Stimulated activated CD4-positive, alpha-beta T cell treated with anti-CD3 and anti-CD28 coated beads, Interleukin-12 subunit alpha, Interleukin-12 subunit beta, amount 100 ng/mL, for 24 hours (primary cell): ENCODE measurements at regions not wholly inside any gene's neighbourhood (a gene's known extent, or its start where the extent isn't known, plus 50 kb on each side); places are given as distances from the start of the nearest gene placed in this dataset.

Source experiments
- DNase-seq, 2 experiments: peaks; one replicate each; pipeline ENCODE4 v3.0.0-alpha.2; 2020; ENCODE audit warnings: low read depth in 2 of 2

DNA sequence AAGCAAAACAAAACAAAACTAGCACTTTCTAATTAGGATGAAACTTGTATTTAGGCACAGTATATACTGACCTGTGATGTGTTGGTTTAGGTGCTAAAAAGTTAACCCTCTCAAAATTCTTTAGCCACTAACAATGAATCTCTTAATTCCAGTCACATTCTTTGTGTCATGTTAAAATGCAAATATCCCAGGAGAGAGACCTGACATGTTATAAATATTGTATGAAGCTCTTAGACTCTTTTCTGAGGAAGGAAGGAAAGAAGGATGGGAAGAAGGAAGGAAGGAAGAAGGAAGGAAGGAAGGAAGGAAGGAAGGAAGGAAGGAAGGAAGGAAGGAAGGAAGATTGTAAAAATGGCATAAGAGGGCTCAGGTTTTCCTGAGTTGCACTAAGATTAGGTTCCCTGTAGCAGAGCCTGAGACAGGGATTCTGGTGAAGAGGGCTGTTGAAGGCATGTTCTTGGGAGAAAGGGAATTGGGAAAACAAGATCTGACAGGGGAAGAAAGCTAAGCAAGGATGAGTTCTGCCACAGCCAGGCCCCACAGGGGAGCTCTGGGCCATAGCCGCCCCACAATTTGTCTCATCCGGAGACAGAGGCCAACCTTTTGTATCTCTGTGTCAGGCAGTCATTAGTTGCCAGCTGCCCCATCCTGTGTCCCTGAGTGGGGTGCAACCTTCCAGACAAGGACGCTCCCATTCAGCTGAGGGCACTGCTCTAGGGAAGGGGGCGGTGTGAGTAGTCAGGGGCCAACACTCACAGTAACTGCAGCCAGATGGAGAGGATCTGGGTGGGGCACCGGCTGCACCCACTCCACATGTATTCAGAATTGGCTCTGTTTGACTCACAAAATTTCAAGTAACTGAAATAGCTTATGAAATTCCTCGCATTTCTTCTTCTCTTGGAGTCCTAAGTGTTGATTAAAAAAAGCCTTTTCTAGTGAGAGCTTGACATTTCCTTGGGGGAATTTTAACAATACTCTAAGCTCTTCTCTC is 189.3 kb upstream of the ARG1 start:
- no peak for DNase-seq

- DNase-seq: no peak
Measured at GRCh38 chr6:131387562-131388447, 185.2 kb upstream of the ARG1 start.

- no peak for DNase-seq
Measured at GRCh38 chr6:131390322-131390721, 182.7 kb upstream of the ARG1 start.

GRCh38 chr6:131391116-131391515 is 181.9 kb upstream of the ARG1 start:
- DNase-seq: no peak

- no peak for DNase-seq
Measured at GRCh38 chr6:131393433-131393832, 179.6 kb upstream of the ARG1 start.

DNA sequence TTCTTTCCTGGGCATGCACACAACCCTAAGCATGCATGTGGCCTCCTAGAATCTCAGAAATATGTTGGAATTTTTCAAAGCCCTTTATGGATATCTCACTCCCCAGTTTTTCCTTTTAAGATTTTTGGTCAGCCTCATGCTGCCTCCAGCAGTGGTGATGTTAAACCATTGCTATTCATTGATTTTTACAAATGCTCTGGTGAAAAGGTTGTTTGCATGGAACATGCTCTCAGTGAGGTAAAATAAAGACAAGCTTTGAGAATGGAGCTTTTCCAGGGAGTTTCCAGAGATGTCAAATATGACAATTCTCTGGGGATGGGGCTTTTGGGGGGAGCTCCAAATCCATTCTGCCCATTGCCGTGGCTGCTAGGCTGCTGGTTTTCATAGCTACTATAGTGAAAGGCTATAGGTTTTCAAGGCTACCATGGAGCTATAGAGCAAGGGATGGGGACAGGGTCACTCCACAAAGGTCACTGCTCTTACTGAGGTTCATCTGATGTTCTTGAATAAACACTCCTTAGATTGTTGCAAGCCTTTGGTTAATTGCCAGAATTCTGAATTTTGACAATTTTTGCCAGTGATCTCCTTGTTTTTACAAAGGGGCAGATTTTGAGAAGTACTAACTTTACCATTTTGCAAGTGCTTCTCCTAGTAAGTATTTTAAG is 178.1 kb upstream of the ARG1 start:
- DNase-seq: no peak

DNA sequence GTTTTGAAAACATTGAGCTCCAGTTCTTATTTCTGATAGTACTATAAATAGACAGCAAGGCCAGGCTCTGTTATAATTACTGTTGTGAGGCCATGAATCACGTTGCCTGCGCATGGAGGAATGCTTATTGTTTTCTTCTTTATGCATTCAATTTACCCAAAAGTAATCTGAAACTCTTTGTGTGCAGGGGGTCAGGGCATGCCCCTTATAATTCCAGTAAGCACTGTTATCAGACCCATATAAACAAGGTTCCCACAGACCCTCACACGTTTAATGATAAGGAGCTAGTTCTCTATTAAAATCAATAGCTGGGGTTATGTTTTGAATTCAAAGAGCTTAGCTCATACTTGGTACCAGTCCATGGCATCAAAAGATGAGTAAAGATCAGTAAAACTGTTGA is 174.8 kb upstream of the ARG1 start:
- DNase-seq: no peak

GRCh38 chr6:131399433-131399832 is 173.6 kb upstream of the ARG1 start:
- no peak for DNase-seq

- no peak for DNase-seq
Measured at GRCh38 chr6:131400054-131400778, 172.8 kb upstream of the ARG1 start.

DNA sequence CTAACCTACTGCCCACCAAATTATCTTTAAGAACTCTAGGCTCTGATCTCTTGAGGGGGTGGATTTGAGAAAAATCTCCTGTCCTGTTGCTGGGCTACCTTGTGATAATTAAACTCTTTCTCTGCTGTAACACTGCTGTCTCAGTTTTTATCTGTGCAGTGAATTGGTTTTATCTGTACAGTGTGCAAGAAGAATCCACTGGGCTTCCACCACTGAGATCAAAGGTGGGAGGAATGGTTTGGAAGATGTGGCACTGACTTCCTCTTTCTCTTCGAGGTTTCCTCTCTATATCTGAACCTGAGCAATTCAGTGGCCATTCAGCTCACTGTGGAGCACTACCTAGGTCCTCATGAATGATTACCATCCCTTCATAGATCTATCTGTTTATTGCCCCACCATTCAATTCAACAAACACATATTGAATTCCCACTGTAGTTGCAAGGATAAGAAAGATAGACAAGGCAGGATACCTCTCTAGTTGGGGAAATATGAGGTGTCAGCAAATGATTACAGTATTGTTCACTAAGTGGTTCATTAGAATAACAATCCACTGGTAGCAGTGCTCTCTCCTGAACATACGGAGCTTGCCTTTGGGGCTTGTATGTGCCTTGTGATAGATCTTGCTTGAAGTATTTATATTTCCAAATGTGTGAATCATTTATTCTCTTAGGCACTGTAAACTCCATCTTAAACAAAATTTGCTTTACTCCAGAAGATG is 172.1 kb upstream of the ARG1 start:
- DNase-seq: no peak

DNA sequence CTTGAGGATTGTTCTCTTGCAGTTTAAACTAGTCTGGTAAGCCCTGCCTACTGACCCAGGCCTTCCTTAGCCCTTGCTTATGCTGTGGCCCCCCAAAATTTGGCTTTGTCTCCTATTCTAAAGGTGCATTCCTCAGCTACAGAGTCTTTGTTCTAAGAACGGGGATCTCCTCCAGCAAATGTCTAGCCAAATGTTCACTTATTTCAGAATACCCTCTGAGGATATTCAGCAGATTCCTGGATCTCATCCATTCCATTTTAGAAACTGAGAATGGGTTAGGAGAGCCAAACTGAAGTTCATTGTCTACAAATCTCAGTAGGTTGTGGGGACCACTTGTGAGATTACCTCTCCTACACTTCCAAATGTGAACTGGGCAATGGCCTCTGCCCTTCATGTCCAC is 164.2 kb upstream of the ARG1 start:
- no peak for DNase-seq

- DNase-seq: no peak
Measured at GRCh38 chr6:131410785-131411184, 162.2 kb upstream of the ARG1 start.

DNA sequence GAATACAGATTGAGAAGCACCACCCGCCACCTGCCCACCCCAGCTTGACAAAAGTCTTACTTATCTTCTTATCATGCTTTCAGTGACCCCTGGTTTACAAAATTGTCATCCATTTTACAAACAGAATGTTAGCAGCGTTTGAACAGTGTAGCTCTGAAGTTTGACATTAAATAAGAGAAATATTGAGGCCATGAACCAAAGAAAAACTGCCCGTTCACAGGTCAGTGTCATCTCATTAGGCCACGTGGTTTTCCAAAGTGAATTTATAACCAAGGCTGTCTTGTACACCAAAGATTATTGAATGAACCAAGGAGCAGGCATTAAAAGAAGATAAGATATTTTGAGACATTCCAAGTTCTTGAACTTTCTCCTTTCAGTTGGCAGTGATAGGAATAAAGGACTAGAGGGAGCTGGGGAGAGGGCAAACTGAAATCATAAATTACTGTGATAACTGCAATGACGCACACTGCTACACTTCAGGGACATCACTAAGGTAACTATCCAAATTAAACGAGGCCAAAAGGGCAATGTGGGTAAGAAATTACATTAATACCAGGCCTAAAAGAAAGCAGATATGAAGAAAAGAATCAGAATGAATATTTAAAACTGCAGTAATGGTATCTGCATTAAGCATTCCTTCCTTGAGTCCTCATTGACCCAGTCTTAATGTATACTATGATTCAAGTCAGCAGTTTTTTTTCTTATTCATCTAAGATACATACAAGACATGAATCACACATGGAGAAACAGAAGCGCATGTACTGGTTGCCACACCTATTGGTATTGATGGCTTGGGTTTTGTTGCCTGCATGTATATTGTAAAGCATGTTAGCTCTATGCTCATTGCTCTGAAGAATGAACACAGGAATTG is 159.8 kb upstream of the ARG1 start:
- DNase-seq: no peak

- no peak for DNase-seq
Measured at GRCh38 chr6:131413831-131414191, 159.2 kb upstream of the ARG1 start.

DNA sequence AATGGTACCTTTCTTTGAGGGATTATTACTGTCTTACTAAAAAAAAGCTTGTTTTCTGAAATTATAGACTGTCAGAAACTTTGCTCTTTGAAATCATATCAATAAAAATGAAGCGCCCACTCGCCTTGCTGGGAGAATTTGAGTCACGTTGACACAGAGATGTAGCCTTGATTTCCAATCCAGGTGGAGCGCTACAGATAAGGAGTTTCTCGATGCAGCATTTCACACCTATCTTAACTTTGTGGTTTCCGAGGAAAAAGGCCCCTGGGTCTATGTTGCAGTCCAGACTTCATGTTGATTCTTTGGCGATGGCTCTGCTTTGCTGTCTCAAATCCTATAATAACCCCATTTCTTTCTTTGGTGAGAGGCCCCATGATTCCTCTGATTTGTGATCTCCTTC is 158.1 kb upstream of the ARG1 start:
- DNase-seq: no peak

- DNase-seq: no peak
Measured at GRCh38 chr6:131418441-131418840, 154.6 kb upstream of the ARG1 start.

DNA sequence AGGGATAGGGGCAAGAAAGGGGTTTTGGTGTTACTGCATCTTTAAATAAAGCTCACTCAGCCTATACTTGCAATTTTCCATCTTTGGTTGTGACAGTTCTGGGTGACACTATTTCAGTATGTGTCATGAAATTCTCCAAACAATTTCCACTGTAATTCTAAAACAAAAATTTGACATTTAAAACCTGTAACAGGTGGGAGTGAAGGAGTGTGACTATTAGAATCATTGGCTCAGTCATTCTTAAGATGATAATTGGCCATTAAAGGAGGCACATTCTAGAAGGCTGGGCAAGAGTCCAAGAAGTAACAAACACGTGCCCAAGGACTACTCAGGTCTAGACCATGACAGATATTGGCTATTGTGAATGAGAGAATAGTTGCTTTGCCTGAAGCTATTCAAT is 153.3 kb upstream of the ARG1 start:
- no peak for DNase-seq

- no peak for DNase-seq
Measured at GRCh38 chr6:131424016-131424415, 149.0 kb upstream of the ARG1 start.

DNA sequence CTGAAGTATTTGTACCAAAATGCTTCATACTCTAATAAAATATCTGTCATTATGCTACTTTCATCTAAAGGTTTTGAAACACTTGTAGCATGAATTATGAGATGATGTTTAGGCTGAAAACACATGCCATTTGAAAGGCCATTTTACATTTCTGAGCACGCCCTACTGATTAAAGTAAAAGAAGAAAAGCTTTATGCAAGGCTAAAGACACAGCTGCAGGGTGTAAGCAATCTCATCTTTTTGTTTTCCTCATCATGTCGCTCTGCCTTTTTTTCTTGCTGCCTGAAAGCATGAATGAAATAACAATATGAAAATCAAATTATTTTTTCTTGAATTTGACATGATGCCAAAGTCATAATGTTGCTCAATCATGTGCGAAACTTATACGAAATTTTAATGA is 148.6 kb upstream of the ARG1 start:
- DNase-seq: no peak
